Type B pancreatic cell (in vitro differentiated cells): ENCODE measurements at regions not wholly inside any gene's neighbourhood (a gene's known extent, or its start where the extent isn't known, plus 50 kb on each side); places are given as distances from the start of the nearest gene placed in this dataset.

Experiments used
- DNase-seq: peaks from one replicate; pipeline ENCODE4 v3.0.0; 2021; ENCODE audit warnings: mixed read lengths; ENCODE audit not compliant: unreplicated experiment; ENCODE audit errors: extremely low spot score
- H3K27ac Mint-ChIP-seq: 2 replicates; pipeline ENCODE4 v1.8.0; 2021; ENCODE audit warnings: mild to moderate bottlenecking, mixed read lengths
- H3K27me3 Mint-ChIP-seq: 2 replicates; pipeline ENCODE4 v1.8.0; 2021; ENCODE audit warnings: mixed read lengths
- H3K36me3 Mint-ChIP-seq: 2 replicates; pipeline ENCODE4 v1.8.0; 2021; ENCODE audit warnings: mixed read lengths
- H3K4me1 Mint-ChIP-seq: one replicate; pipeline ENCODE4 v1.8.0; 2021; ENCODE audit warnings: mixed read lengths; ENCODE audit not compliant: unreplicated experiment
- H3K4me3 Mint-ChIP-seq: 2 replicates; pipeline ENCODE4 v1.8.0; 2021; ENCODE audit warnings: mild to moderate bottlenecking, mixed read lengths
- H3K9me3 Mint-ChIP-seq: 2 replicates; pipeline ENCODE4 v1.8.0; 2021; ENCODE audit warnings: mixed read lengths
- TF ChIP-seq, protein P1 (sequence below): fragments of 200-600 bp; sonication (generic); conservative IDR thresholded peaks from 2 replicates; pipeline ENCODE4 v1.5.0; 2021; ENCODE audit warnings: antibody characterized with exemption, mild to moderate bottlenecking

DNA sequence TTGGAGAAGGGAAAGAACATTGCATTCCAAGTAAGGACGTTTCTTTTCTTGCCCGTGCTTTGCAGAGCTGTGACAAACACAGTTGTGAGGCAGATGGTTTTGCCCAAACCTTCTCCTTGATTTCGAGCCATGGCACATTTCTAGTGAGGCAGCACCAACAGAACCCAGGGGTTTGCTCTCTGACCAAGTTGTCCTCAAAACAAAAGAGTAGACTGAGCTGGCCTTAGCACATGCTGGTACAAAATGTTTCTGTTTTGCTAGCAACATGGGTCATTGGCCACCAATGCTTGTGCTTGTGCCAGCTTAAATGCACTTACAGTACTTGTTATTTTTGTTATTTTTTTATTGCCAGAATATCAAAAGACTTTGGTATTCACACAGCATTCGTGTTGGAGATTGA is 328.8 kb downstream of the GADD45G start:
- Mint-ChIP-seq H3K27me3 (peaks cover 16% of the 10 kb centered on the region), H3K4me3 (no peak overlapping the region), H3K27ac (no peak overlapping the region), H3K36me3 (no peaks in the 10 kb centered on the region), H3K9me3 (peaks cover 12% of the 10 kb centered on the region), H3K4me1 (peaks cover 26% of the 10 kb centered on the region)
- TF ChIP-seq, protein P1, sequence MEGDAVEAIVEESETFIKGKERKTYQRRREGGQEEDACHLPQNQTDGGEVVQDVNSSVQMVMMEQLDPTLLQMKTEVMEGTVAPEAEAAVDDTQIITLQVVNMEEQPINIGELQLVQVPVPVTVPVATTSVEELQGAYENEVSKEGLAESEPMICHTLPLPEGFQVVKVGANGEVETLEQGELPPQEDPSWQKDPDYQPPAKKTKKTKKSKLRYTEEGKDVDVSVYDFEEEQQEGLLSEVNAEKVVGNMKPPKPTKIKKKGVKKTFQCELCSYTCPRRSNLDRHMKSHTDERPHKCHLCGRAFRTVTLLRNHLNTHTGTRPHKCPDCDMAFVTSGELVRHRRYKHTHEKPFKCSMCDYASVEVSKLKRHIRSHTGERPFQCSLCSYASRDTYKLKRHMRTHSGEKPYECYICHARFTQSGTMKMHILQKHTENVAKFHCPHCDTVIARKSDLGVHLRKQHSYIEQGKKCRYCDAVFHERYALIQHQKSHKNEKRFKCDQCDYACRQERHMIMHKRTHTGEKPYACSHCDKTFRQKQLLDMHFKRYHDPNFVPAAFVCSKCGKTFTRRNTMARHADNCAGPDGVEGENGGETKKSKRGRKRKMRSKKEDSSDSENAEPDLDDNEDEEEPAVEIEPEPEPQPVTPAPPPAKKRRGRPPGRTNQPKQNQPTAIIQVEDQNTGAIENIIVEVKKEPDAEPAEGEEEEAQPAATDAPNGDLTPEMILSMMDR: no peak
- no peak for DNase-seq

DNA sequence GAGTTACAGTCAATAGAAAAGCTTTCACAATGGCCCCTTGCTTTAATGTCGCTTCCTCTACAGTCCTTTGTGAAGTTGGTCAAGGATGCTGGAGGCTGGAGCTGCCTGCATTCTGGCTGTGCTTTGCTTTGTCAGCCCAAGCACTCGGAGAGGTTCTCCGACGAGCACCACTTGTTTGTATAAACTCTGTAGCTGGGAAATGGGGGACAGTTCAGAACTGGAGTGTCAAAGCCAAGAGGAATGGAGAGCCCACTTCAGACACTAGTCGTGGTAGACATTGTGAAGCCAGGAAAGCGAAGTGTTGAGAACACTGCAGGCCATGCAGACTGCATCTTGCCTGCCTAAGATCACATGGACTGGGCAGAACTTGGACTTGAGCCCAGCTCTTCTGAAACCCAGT is 330.3 kb downstream of the GADD45G start:
- Mint-ChIP-seq H3K4me3 (no peak overlapping the region), H3K9me3 (peaks cover 12% of the 10 kb centered on the region), H3K36me3 (no peaks in the 10 kb centered on the region), H3K27me3 (peaks cover 16% of the 10 kb centered on the region), H3K4me1 (peaks cover 25% of the 10 kb centered on the region), H3K27ac (no peak overlapping the region)
- TF ChIP-seq, protein P1: no peak
- no peak for DNase-seq

DNA sequence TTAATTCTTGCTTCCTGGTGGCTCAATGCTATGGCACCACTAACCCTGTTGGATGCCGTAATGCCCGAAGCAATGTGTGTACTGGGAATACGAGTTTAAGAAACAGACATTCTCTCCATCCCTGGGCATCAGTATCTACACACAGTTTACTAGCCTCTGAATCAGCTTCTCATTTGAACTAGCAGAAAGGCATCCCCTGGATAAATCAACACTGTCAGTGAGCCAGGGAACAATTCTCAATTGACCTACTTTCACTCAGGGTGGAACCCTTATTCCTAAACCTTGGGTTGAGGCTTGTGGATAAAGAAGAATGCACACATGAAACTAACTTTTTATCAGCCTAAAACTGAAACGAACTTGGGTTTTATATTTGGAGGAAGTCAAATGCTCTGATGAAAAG is 331.0 kb downstream of the GADD45G start:
- H3K4me3 Mint-ChIP-seq: no peak overlapping the region
- peaks cover 16% of the 10 kb centered on the region for H3K27me3 Mint-ChIP-seq
- DNase-seq: no peak
- H3K27ac Mint-ChIP-seq: no peak overlapping the region
- peaks cover 12% of the 10 kb centered on the region for H3K9me3 Mint-ChIP-seq
- H3K4me1 Mint-ChIP-seq: peaks cover 18% of the 10 kb centered on the region
- TF ChIP-seq, protein P1: no peak
- no peaks in the 10 kb centered on the region for H3K36me3 Mint-ChIP-seq

GRCh38 chr9:89937051-89937450 is 332.2 kb downstream of the GADD45G start:
- peaks cover 22% of the 10 kb centered on the region for H3K27me3 Mint-ChIP-seq
- H3K27ac Mint-ChIP-seq: no peak overlapping the region
- H3K36me3 Mint-ChIP-seq: no peaks in the 10 kb centered on the region
- no peak overlapping the region for H3K4me3 Mint-ChIP-seq
- peaks cover 12% of the 10 kb centered on the region for H3K9me3 Mint-ChIP-seq
- H3K4me1 Mint-ChIP-seq: peaks cover 23% of the 10 kb centered on the region
- DNase-seq: no peak
- TF ChIP-seq, protein P1: no peak

DNA sequence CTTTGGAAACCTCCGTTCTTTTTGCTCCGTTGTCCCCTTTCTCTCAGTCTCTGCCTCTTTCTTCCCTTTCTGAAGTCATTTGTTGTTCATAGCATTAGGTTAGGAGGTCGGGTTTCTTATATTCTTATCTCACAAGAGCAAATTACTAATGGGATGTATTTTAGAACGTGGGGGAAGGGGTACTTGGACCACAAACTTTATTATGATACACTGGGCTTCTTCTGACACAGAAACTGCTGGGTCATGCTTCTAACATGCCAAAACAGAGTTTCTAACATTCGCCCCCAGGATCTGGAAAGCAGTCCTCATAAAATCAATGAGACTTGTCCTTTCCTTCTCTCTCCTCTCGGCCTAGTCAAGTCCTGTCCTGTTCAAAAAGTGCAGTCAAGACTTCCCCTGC is 334.4 kb downstream of the GADD45G start:
- DNase-seq: no peak
- Mint-ChIP-seq H3K36me3 (no peaks in the 10 kb centered on the region), H3K4me1 (peaks cover 26% of the 10 kb centered on the region), H3K27ac (no peak overlapping the region), H3K27me3 (peaks cover 18% of the 10 kb centered on the region), H3K9me3 (peaks cover 6% of the 10 kb centered on the region), H3K4me3 (no peak overlapping the region)
- TF ChIP-seq, protein P1: no peak

DNA sequence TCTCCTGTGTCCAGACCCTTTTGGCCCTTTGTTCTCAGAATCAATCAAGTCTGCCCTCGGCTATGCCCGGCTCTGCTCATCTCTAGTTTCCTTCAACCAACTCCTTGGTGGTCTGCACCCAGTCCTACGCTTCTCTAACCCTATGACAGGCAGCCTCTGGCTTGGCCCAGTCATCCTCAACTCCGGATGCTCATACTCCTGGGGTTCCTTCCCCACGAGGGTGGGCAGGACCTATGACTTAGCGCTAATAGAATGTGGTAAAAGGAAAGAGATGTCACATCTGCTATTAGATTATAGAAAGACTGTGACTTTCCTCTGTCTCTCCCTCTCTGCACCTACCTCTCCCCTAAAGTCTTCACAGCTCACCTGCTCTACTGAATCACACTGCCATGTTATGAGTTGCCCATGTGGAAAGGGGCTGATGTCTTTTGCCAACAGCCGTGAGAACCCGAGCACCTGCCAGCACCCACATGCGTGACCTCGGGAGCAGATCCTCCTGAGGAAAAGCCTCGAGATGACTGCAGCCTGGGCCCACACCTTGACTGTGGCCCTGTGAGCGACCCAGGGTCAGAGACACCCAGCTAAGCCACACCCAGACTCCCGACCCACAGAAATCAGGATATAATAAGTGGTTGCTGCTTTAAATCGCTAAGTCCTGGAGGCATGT is 334.9 kb downstream of the GADD45G start:
- Mint-ChIP-seq H3K36me3 (no peaks in the 10 kb centered on the region), H3K4me3 (no peak overlapping the region), H3K4me1 (peaks cover 26% of the 10 kb centered on the region), H3K27ac (no peak overlapping the region), H3K27me3 (peaks cover 20% of the 10 kb centered on the region), H3K9me3 (peaks cover 6% of the 10 kb centered on the region)
- TF ChIP-seq, protein P1: no peak
- DNase-seq: no peak
